MCF 10A (cell line): ENCODE measurements at regions not wholly inside any gene's neighbourhood (a gene's known extent, or its start where the extent isn't known, plus 50 kb on each side); places are given as distances from the start of the nearest gene placed in this dataset.

ENCODE experiments used
- BruUV-seq: library from RNA; stranded (reverse); fragments of 400-500 nt; replicated peaks from 2 replicates; lab custom pipeline; 2021; lab: Mats Ljungman, UMichigan
- CTCF ChIA-PET: fragments of 300-600 bp; sonication (Branson Sonifier 250); formaldehyde crosslinking; extraction: SDS; loops from one replicate; lab custom pipeline; 2021; ENCODE audit warnings: antibody characterized with exemption, inconsistent platforms; lab: Yijun Ruan, JAX
- POLR2A ChIA-PET: fragments of 300-600, 350-650 bp; sonication (Branson Sonifier 250); formaldehyde crosslinking; extraction: SDS; loops from one replicate; lab custom pipeline; 2020; ENCODE audit warnings: antibody characterized with exemption, inconsistent platforms; lab: Yijun Ruan, JAX
- DNase-seq: peaks from one replicate; pipeline ENCODE4 v3.0.0-alpha.2; 2018; ENCODE audit not compliant: unreplicated experiment
- H3K27ac Mint-ChIP-seq: one replicate; pipeline ENCODE4 v1.8.0; 2022; ENCODE audit warnings: mild to moderate bottlenecking, low read depth, mixed read lengths; ENCODE audit not compliant: unreplicated experiment
- H3K27me3 Mint-ChIP-seq: one replicate; pipeline ENCODE4 v1.8.0; 2022; ENCODE audit warnings: mixed read lengths; ENCODE audit not compliant: insufficient read depth, unreplicated experiment
- H3K36me3 Mint-ChIP-seq: one replicate; pipeline ENCODE4 v1.8.0; 2022; ENCODE audit warnings: mild to moderate bottlenecking, moderate library complexity, mixed read lengths; ENCODE audit not compliant: insufficient read depth, unreplicated experiment
- H3K4me1 Mint-ChIP-seq: one replicate; pipeline ENCODE4 v1.8.0; 2022; ENCODE audit warnings: mixed read lengths; ENCODE audit not compliant: insufficient read depth, unreplicated experiment
- H3K4me3 Mint-ChIP-seq: one replicate; pipeline ENCODE4 v1.8.0; 2022; ENCODE audit warnings: mild to moderate bottlenecking, moderate library complexity, mixed read lengths; ENCODE audit not compliant: unreplicated experiment
- H3K9me3 Mint-ChIP-seq: one replicate; pipeline ENCODE4 v1.8.0; 2022; ENCODE audit warnings: mixed read lengths; ENCODE audit not compliant: unreplicated experiment
- CTCF ChIP-seq: fragments of 200-600 bp; IDR thresholded peaks from one replicate; pipeline ENCODE4 v1.8.0; 2022; ENCODE audit warnings: antibody characterized with exemption, mild to moderate bottlenecking; ENCODE audit not compliant: unreplicated experiment
- intact Hi-C: fragments of 100-400 bp; cut with micrococcal nuclease; formaldehyde crosslinking; loops from 2 replicates; pipeline ENCODE4 v1.14.1; 2022

- no peaks in the 10 kb centered on the region for H3K9me3 Mint-ChIP-seq
Observed at GRCh38 chr10:27618906-27619305, 114.8 kb downstream of the RAB18 start.

DNA sequence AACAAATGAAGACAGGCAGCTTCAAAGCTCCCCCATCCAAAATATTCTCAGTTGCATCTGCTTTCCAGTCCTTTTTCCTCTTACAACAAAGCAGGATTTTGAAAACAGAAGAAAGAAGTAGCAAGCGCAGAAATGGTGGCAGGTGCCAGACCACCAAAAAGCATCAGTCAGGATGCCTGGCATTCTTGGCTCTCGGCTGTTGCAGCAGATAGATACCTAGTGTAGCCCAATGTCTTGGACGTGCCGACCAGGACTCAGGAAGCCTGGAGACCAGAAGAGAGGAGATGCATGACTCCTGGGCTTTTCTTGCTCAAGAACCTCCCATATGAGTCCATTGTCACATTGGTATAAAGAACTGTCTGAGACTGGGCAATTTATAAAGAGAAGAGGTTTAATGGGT lies 115.2 kb downstream of the RAB18 start:
- DNase-seq: no peak
- no peak overlapping the region for H3K27ac Mint-ChIP-seq
- H3K36me3 Mint-ChIP-seq: no peaks in the 10 kb centered on the region
- no peak for TF ChIP-seq CTCF
- no peak overlapping the region for H3K4me3 Mint-ChIP-seq
- POLR2A ChIA-PET: no interaction called here
- no peaks in the 10 kb centered on the region for H3K27me3 Mint-ChIP-seq
- H3K9me3 Mint-ChIP-seq: no peaks in the 10 kb centered on the region
- intact Hi-C loops: no loop called here
- BruUV-seq: no TSS peak
- H3K4me1 Mint-ChIP-seq: peaks cover 15% of the 10 kb centered on the region
- CTCF ChIA-PET: no interaction called here

More at GRCh38 chr10:27618906-27619305, 114.8 kb downstream of the RAB18 start:
- no TSS peak for BruUV-seq
- CTCF ChIA-PET: no interaction called here
- POLR2A ChIA-PET: no interaction called here
- Mint-ChIP-seq H3K4me1 (peaks cover 15% of the 10 kb centered on the region), H3K27ac (no peak overlapping the region), H3K36me3 (no peaks in the 10 kb centered on the region), H3K27me3 (no peaks in the 10 kb centered on the region), H3K4me3 (no peak overlapping the region)
- TF ChIP-seq CTCF: no peak
- DNase-seq: no peak
- intact Hi-C loops: no loop called here

GRCh38 chr10:27620430-27621397 lies 116.6 kb downstream of the RAB18 start:
- H3K36me3 Mint-ChIP-seq: no peaks in the 10 kb centered on the region
- H3K27ac Mint-ChIP-seq: peak overlapping the region; percentile 52
- ChIA-PET POLR2A (interaction anchor here (1.4 kb wide), 1 partner anchor 10 kb away, joined by 4 read pairs; no protein-coding TSS in a partner anchor), CTCF (no interaction called here)
- H3K4me1 Mint-ChIP-seq: peaks cover 15% of the 10 kb centered on the region
- H3K9me3 Mint-ChIP-seq: no peaks in the 10 kb centered on the region
- no peak for DNase-seq
- intact Hi-C loops: no loop called here
- no peak for TF ChIP-seq CTCF
- BruUV-seq: no TSS peak
- peak overlapping the region; percentile 48 for H3K4me3 Mint-ChIP-seq
- no peaks in the 10 kb centered on the region for H3K27me3 Mint-ChIP-seq

DNA sequence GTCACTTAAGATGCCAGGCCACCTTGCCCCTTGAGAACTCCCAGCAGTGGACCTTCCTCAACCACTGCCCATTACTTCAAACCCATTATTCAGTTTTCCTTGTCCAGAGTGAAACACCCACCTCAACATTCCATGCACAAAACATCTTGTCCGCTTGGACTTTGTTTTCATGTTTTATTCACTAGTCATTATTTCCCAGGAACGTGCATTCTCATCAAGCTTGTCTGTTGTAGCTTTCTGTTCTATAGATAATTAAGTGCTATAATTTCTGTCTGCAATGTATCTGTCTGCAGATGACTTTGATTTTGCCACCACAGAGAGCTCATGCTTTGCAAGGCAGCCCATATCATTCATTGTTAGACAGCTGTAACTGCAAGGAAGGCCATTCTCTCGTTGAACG lies 117.4 kb downstream of the RAB18 start:
- Mint-ChIP-seq H3K4me1 (peaks cover 15% of the 10 kb centered on the region), H3K36me3 (no peaks in the 10 kb centered on the region), H3K9me3 (no peaks in the 10 kb centered on the region), H3K27me3 (no peaks in the 10 kb centered on the region), H3K27ac (peak overlapping the region; percentile 52), H3K4me3 (no peak overlapping the region)
- no TSS peak for BruUV-seq
- intact Hi-C loops: no loop called here
- DNase-seq: no peak
- POLR2A ChIA-PET: interaction anchor here (1.4 kb wide), 1 partner anchor 9 kb away, joined by 4 read pairs; no protein-coding TSS in a partner anchor
- TF ChIP-seq CTCF: no peak
- CTCF ChIA-PET: interaction anchor here (0.5 kb wide), 1 partner anchor 121 kb away, joined by 3 read pairs; no protein-coding TSS in a partner anchor
